Neural crest cell (in vitro differentiated cells): ENCODE measurements at regions not wholly inside any gene's neighbourhood (a gene's known extent, or its start where the extent isn't known, plus 50 kb on each side); places are given as distances from the start of the nearest gene placed in this dataset.

Source experiments
- DNase-seq: peaks from one replicate; pipeline ENCODE4 v3.0.0; 2021; ENCODE audit warnings: low read depth, mixed read lengths, low spot score
- H3K27ac Mint-ChIP-seq: one replicate; pipeline ENCODE4 v1.8.0; 2021; ENCODE audit warnings: mild to moderate bottlenecking, mixed read lengths; ENCODE audit not compliant: unreplicated experiment
- H3K27me3 Mint-ChIP-seq: 2 replicates; pipeline ENCODE4 v1.8.0; 2021; ENCODE audit warnings: low read depth, mild to moderate bottlenecking, mixed read lengths
- H3K36me3 Mint-ChIP-seq: 2 replicates; pipeline ENCODE4 v1.8.0; 2021; ENCODE audit warnings: low read depth, mild to moderate bottlenecking, mixed read lengths
- H3K4me1 Mint-ChIP-seq: 2 replicates; pipeline ENCODE4 v1.8.0; 2021; ENCODE audit warnings: mixed read lengths
- H3K4me3 Mint-ChIP-seq: one replicate; pipeline ENCODE4 v1.8.0; 2021; ENCODE audit warnings: mild to moderate bottlenecking, mixed read lengths
- H3K9me3 Mint-ChIP-seq: 2 replicates; pipeline ENCODE4 v1.8.0; 2021; ENCODE audit warnings: mixed read lengths
- CTCF ChIP-seq: fragments of 200-600 bp; sonication (generic); conservative IDR thresholded peaks from 2 replicates; pipeline ENCODE4 v1.5.0; 2021; ENCODE audit warnings: antibody characterized with exemption, mild to moderate bottlenecking

GRCh38 chr18:39380186-39380725 is 1814.7 kb upstream of the CELF4 start:
- DNase-seq = no peak
- TF ChIP-seq CTCF = no peak
- Mint-ChIP-seq H3K4me1 (peaks cover 26% of the 10 kb centered on the region), H3K27me3 (no peaks in the 10 kb centered on the region), H3K27ac (peak overlapping the region; percentile 92), H3K36me3 (no peaks in the 10 kb centered on the region), H3K9me3 (no peaks in the 10 kb centered on the region), H3K4me3 (peak overlapping the region; percentile 74)

GRCh38 chr18:39375066-39375465 is 1809.5 kb upstream of the CELF4 start:
- no peak for DNase-seq
- Mint-ChIP-seq H3K27me3 (no peaks in the 10 kb centered on the region), H3K36me3 (peaks cover 14% of the 10 kb centered on the region), H3K4me1 (peaks cover 4% of the 10 kb centered on the region), H3K27ac (no peak overlapping the region), H3K9me3 (peaks cover 5% of the 10 kb centered on the region), H3K4me3 (no peak overlapping the region)
- no peak for TF ChIP-seq CTCF

GRCh38 chr18:39371996-39372395 is 1806.4 kb upstream of the CELF4 start:
- TF ChIP-seq CTCF = no peak
- Mint-ChIP-seq H3K27ac (no peak overlapping the region), H3K4me3 (no peak overlapping the region), H3K36me3 (peaks cover 16% of the 10 kb centered on the region), H3K27me3 (no peaks in the 10 kb centered on the region), H3K4me1 (no peaks in the 10 kb centered on the region), H3K9me3 (peaks cover 8% of the 10 kb centered on the region)
- DNase-seq = no peak

GRCh38 chr18:39366656-39367055 is 1801.1 kb upstream of the CELF4 start:
- Mint-ChIP-seq H3K27me3 (no peaks in the 10 kb centered on the region), H3K36me3 (peaks cover 4% of the 10 kb centered on the region), H3K9me3 (peaks cover 6% of the 10 kb centered on the region), H3K4me3 (no peak overlapping the region), H3K4me1 (peaks cover 5% of the 10 kb centered on the region), H3K27ac (no peak overlapping the region)
- DNase-seq = no peak
- no peak for TF ChIP-seq CTCF

GRCh38 chr18:39365836-39366485 is 1800.4 kb upstream of the CELF4 start:
- peaks cover 2% of the 10 kb centered on the region for H3K36me3 Mint-ChIP-seq
- no peaks in the 10 kb centered on the region for H3K27me3 Mint-ChIP-seq

More at GRCh38 chr18:39365836-39366485, 1800.4 kb upstream of the CELF4 start:
- H3K4me1 Mint-ChIP-seq = peaks cover 5% of the 10 kb centered on the region
- H3K4me3 Mint-ChIP-seq = no peak overlapping the region
- TF ChIP-seq CTCF = no peak
- no peak for DNase-seq
- no peak overlapping the region for H3K27ac Mint-ChIP-seq
- H3K9me3 Mint-ChIP-seq = peaks cover 4% of the 10 kb centered on the region
